CD4-positive, alpha-beta T cell (primary cell): ENCODE measurements at regions not wholly inside any gene's neighbourhood (a gene's known extent, or its start where the extent isn't known, plus 50 kb on each side); places are given as distances from the start of the nearest gene placed in this dataset.

Experiments
- ATAC-seq: fragments of 200-7000 bp; cut with Tn5 transposase; one replicate; pipeline ENCODE4 v1.10.0; 2022; ENCODE audit warnings: mild to moderate bottlenecking; ENCODE audit not compliant: poor library complexity
- CTCF ChIA-PET: fragments of 350-600 bp; sonication (Branson Sonifier 250); formaldehyde crosslinking; loops from one replicate; lab custom pipeline; 2021; ENCODE audit warnings: antibody characterized with exemption, inconsistent platforms; lab: Charles Lee
- POLR2A ChIA-PET: fragments of 350-600 bp; sonication (Branson Sonifier 250); formaldehyde crosslinking; loops from one replicate; lab custom pipeline; 2021; ENCODE audit warnings: antibody characterized with exemption, inconsistent platforms; lab: Charles Lee
- DNase-seq, 14 experiments: peaks; one replicate each; pipeline ENCODE4 v3.0.0-alpha.2; 2013 to 2020; ENCODE audit warnings: mixed read lengths in 2 of 14
- H3K27ac ChIP-seq, 2 donors: one replicate each; pipeline versions ENCODE4 v1.5.1 to v1.7.0; 2013; ENCODE audit warnings: low read length in 2 of 2, low read depth in 1 of 2, mild to moderate bottlenecking in 1 of 2
- H3K27me3 ChIP-seq, 2 experiments: 1 replicate in 1 of 2; 2 replicates in 1 of 2; pipeline versions ENCODE4 v1.6.1 to v1.7.0; 2013; ENCODE audit warnings: low read length in 2 of 2, control low read depth in 1 of 2, mild to moderate bottlenecking in 1 of 2, moderate library complexity in 1 of 2; ENCODE audit not compliant: insufficient read depth in 2 of 2, control insufficient read depth in 1 of 2
- H3K36me3 ChIP-seq: one replicate; pipeline ENCODE4 v1.6.1; 2013; ENCODE audit warnings: low read length, control low read depth; ENCODE audit not compliant: insufficient read depth
- H3K4me1 ChIP-seq: one replicate; pipeline ENCODE4 v1.6.1; 2013; ENCODE audit warnings: low read length, control low read depth; ENCODE audit not compliant: insufficient read depth
- H3K4me3 ChIP-seq: one replicate; pipeline ENCODE4 v1.5.1; 2013; ENCODE audit warnings: mild to moderate bottlenecking, low read length, moderate library complexity
- H3K9me3 ChIP-seq, 2 experiments: 1 replicate in 1 of 2; 2 replicates in 1 of 2; pipeline versions ENCODE4 v1.6.1 to v1.7.0; 2013; ENCODE audit warnings: low read length in 2 of 2, mild to moderate bottlenecking in 2 of 2, control low read depth in 1 of 2, moderate library complexity in 1 of 2; ENCODE audit not compliant: control insufficient read depth in 1 of 2, insufficient read depth in 1 of 2
- H3K27ac Mint-ChIP-seq: one replicate; pipeline ENCODE4 v1.8.0; 2020; ENCODE audit warnings: mixed read lengths
- H3K27me3 Mint-ChIP-seq: one replicate; pipeline ENCODE4 v1.8.0; 2021; ENCODE audit warnings: mixed read lengths
- H3K36me3 Mint-ChIP-seq: one replicate; pipeline ENCODE4 v1.8.0; 2021; ENCODE audit warnings: low read depth, mixed read lengths
- H3K4me1 Mint-ChIP-seq: one replicate; pipeline ENCODE4 v1.8.0; 2021; ENCODE audit warnings: low read depth, mixed read lengths
- H3K4me3 Mint-ChIP-seq: one replicate; pipeline ENCODE4 v1.8.0; 2020; ENCODE audit warnings: mild to moderate bottlenecking, mixed read lengths
- H3K9me3 Mint-ChIP-seq: one replicate; pipeline ENCODE4 v1.8.0; 2020; ENCODE audit warnings: mixed read lengths
- CTCF ChIP-seq: fragments of 200-600 bp; IDR thresholded peaks from one replicate; pipeline ENCODE4 v1.8.0; 2022; ENCODE audit warnings: antibody characterized with exemption, mild to moderate bottlenecking
- intact Hi-C, 2 experiments: fragments of 100-400 bp; cut with DNase I in 1 of 2; cut with micrococcal nuclease in 1 of 2; formaldehyde crosslinking; loops; one replicate each; pipeline versions ENCODE4 v1.15.1 to v1.9.0; 2023 to 2025; cut with DNase I, micrococcal nuclease

- H3K4me3 Mint-ChIP-seq: no peak overlapping the region
- ATAC-seq (no peak), DNase-seq (no peak)
- Histone ChIP-seq H3K27ac (no peak overlapping the region), H3K9me3 (peaks cover 0 to 9% of the 10 kb centered on the region in 2 experiments), H3K4me3 (no peak overlapping the region), H3K27me3 (peaks cover 2 to 8% of the 10 kb centered on the region in 2 experiments), H3K4me1 (no peaks in the 10 kb centered on the region), H3K36me3 (no peaks in the 10 kb centered on the region)
- no peaks in the 10 kb centered on the region for H3K9me3 Mint-ChIP-seq
- no peak for TF ChIP-seq CTCF
- CTCF ChIA-PET: no interaction called here
- H3K27ac Mint-ChIP-seq: no peak overlapping the region
- H3K27me3 Mint-ChIP-seq: no peaks in the 10 kb centered on the region
- no peaks in the 10 kb centered on the region for H3K4me1 Mint-ChIP-seq
- intact Hi-C loops: no loop called here
- POLR2A ChIA-PET: no interaction called here
- H3K36me3 Mint-ChIP-seq: no peaks in the 10 kb centered on the region
Measured at GRCh38 chr11:70682760-70683159, 284.4 kb downstream of the CTTN start.

GRCh38 chr11:70687716-70688115, 289.4 kb downstream of the CTTN start:
- H3K4me3 ChIP-seq: no peak overlapping the region
- no peak for DNase-seq
- H3K27me3 Mint-ChIP-seq: no peaks in the 10 kb centered on the region
- H3K36me3 Mint-ChIP-seq: no peaks in the 10 kb centered on the region
- intact Hi-C loops: no loop called here
- peaks cover 0 to 9% of the 10 kb centered on the region in 2 experiments for H3K9me3 ChIP-seq
- peaks cover 2 to 8% of the 10 kb centered on the region in 2 experiments for H3K27me3 ChIP-seq
- H3K9me3 Mint-ChIP-seq: no peaks in the 10 kb centered on the region
- ATAC-seq: no peak
- no peaks in the 10 kb centered on the region for H3K36me3 ChIP-seq
- CTCF ChIA-PET: no interaction called here
- H3K4me3 Mint-ChIP-seq: no peak overlapping the region
- POLR2A ChIA-PET: no interaction called here
- no peaks in the 10 kb centered on the region for H3K4me1 ChIP-seq
- no peak for TF ChIP-seq CTCF
- no peak overlapping the region for H3K27ac ChIP-seq
- H3K27ac Mint-ChIP-seq: no peak overlapping the region
- H3K4me1 Mint-ChIP-seq: no peaks in the 10 kb centered on the region

GRCh38 chr11:70688142-70688541, 289.8 kb downstream of the CTTN start:
- no peak overlapping the region for H3K4me3 Mint-ChIP-seq
- intact Hi-C loops: no loop called here
- peaks cover 2 to 8% of the 10 kb centered on the region in 2 experiments for H3K27me3 ChIP-seq
- CTCF ChIA-PET: no interaction called here
- DNase-seq (no peak), ATAC-seq (no peak)
- no peaks in the 10 kb centered on the region for H3K36me3 ChIP-seq
- H3K9me3 ChIP-seq: peaks cover 0 to 9% of the 10 kb centered on the region in 2 experiments
- POLR2A ChIA-PET: no interaction called here
- no peak for TF ChIP-seq CTCF
- peaks cover 2% of the 10 kb centered on the region for H3K9me3 Mint-ChIP-seq
- H3K4me3 ChIP-seq: no peak overlapping the region
- H3K4me1 ChIP-seq: no peaks in the 10 kb centered on the region
- no peak overlapping the region for H3K27ac ChIP-seq
- H3K27me3 Mint-ChIP-seq: peaks cover 1% of the 10 kb centered on the region
- no peaks in the 10 kb centered on the region for H3K4me1 Mint-ChIP-seq
- no peaks in the 10 kb centered on the region for H3K36me3 Mint-ChIP-seq
- H3K27ac Mint-ChIP-seq: no peak overlapping the region
